ENCODE measurements at regions not wholly inside any gene's neighbourhood (a gene's known extent, or its start where the extent isn't known, plus 50 kb on each side); places are given as distances from the start of the nearest gene placed in this dataset.
"Not testable (repeated sequence)": the region's sequence is repeated elsewhere in the genome, so short reads cannot be mapped to it uniquely, and the experiment has no call there.

GRCh38 chr13:96934889-96935489 lies 59.3 kb downstream of the OXGR1 start:
- DNase-seq (ENCODE audit: low read depth): no peak

- no peak for DNase-seq (ENCODE audit: low read depth)
Measured at GRCh38 chr13:96925916-96926628, 68.2 kb downstream of the OXGR1 start.

GRCh38 chr13:96925477-96925876 lies 68.8 kb downstream of the OXGR1 start:
- no peak for DNase-seq (ENCODE audit: low read depth)

- not testable (repeated sequence) for DNase-seq (ENCODE audit: low read depth)
Measured at GRCh38 chr13:96918861-96919631, 75.2 kb downstream of the OXGR1 start.

- no peak for DNase-seq (ENCODE audit: low read depth)
Measured at GRCh38 chr13:96904232-96904631, 90.0 kb downstream of the OXGR1 start.

GRCh38 chr13:96903085-96903484 lies 91.2 kb downstream of the OXGR1 start:
- no peak for DNase-seq (ENCODE audit: low read depth)

- no peak for DNase-seq (ENCODE audit: low read depth)
Measured at GRCh38 chr13:96900986-96901385, 93.3 kb downstream of the OXGR1 start.

GRCh38 chr13:96899946-96900345 lies 94.3 kb downstream of the OXGR1 start:
- no peak for DNase-seq (ENCODE audit: low read depth)

- no peak for DNase-seq (ENCODE audit: low read depth)
Measured at GRCh38 chr13:96898646-96899254, 95.5 kb downstream of the OXGR1 start.

- peak; percentile 62 for DNase-seq (ENCODE audit: low read depth)
Measured at GRCh38 chr13:96898212-96898611, 96.1 kb downstream of the OXGR1 start.

Measured in EH (cell line).